NB4 (cell line): ENCODE measurements at regions not wholly inside any gene's neighbourhood (a gene's known extent, or its start where the extent isn't known, plus 50 kb on each side); places are given as distances from the start of the nearest gene placed in this dataset.

Source experiments
- DNase-seq: peaks from one replicate; pipeline ENCODE4 v3.0.0; 2010; ENCODE audit warnings: low read depth
- H3K4me3 ChIP-seq: one replicate; pipeline ENCODE4 v1.5.1; 2011; ENCODE audit warnings: mild to moderate bottlenecking, low read depth, low read length, moderate library complexity
- MYC ChIP-seq: IDR thresholded peaks from 2 replicates; pipeline ENCODE4 v1.6.1; 2011; ENCODE audit warnings: low read depth, low read length
- POLR2A ChIP-seq: IDR thresholded peaks from 2 replicates; pipeline ENCODE4 v1.6.1; 2011; ENCODE audit warnings: mild to moderate bottlenecking; ENCODE audit not compliant: insufficient read length; ENCODE audit errors: extremely low read depth
- TF ChIP-seq, protein P1 (sequence below): IDR thresholded peaks from one replicate; pipeline ENCODE4 v1.5.1; 2012; ENCODE audit warnings: low read depth, low read length
- TF ChIP-seq, protein P2 (sequence below): IDR thresholded peaks from 2 replicates; pipeline ENCODE4 v1.6.1; 2011; ENCODE audit warnings: low read depth, low read length

DNA sequence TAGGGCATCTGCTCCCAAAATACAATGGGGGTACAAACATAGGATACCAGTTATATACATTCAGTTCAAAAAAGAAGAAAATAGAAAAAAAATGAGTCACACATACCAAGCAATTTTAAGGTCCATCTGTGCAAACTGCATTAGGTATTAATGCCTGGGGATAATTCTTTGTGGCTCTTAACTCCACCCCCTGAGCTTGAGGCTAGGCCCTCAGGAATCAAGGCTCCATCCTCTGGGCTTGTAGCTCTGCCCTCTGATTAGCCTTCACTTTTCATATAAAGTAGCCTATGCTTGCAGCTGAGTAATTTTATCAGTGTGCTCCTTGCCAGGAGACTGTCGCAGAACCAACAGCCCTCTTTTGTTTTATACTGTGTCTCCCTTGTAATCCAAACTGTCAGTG lies 69.9 kb upstream of the BACE2 start:
- TF ChIP-seq POLR2A (no peak), MYC (no peak)
- TF ChIP-seq, protein P1, sequence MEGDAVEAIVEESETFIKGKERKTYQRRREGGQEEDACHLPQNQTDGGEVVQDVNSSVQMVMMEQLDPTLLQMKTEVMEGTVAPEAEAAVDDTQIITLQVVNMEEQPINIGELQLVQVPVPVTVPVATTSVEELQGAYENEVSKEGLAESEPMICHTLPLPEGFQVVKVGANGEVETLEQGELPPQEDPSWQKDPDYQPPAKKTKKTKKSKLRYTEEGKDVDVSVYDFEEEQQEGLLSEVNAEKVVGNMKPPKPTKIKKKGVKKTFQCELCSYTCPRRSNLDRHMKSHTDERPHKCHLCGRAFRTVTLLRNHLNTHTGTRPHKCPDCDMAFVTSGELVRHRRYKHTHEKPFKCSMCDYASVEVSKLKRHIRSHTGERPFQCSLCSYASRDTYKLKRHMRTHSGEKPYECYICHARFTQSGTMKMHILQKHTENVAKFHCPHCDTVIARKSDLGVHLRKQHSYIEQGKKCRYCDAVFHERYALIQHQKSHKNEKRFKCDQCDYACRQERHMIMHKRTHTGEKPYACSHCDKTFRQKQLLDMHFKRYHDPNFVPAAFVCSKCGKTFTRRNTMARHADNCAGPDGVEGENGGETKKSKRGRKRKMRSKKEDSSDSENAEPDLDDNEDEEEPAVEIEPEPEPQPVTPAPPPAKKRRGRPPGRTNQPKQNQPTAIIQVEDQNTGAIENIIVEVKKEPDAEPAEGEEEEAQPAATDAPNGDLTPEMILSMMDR = no peak
- TF ChIP-seq, protein P2, sequence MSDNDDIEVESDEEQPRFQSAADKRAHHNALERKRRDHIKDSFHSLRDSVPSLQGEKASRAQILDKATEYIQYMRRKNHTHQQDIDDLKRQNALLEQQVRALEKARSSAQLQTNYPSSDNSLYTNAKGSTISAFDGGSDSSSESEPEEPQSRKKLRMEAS = no peak
- no peak overlapping the region for H3K4me3 ChIP-seq
- DNase-seq = no peak

DNA sequence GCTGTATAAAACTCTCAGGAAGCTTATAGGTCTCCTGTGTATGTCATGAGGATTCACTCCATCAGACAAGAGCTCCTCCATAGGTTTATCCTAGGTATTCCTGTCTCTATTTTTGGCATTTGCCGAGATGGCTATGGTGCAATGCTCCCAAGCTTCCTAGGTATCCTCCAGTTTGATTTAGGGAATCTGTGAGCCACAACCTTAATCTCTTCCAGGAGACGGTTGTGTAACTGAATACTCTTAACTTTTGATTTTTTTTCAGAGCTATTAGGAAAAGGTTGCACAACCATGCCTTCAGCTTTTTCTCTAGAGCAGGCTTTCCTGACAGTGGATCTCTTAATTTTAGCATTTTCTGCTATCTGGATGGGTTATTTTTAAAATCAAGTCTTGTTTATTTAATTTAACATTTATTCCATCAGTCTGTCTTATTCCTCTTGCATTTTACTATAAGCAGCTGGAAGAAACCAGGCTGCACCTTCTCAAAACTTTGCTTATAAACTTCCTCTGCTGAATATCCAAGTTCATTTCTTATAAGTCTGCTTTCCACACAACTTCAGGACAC lies 69.4 kb upstream of the BACE2 start:
- TF ChIP-seq, protein P2 = no peak
- H3K4me3 ChIP-seq = no peak overlapping the region

DNA sequence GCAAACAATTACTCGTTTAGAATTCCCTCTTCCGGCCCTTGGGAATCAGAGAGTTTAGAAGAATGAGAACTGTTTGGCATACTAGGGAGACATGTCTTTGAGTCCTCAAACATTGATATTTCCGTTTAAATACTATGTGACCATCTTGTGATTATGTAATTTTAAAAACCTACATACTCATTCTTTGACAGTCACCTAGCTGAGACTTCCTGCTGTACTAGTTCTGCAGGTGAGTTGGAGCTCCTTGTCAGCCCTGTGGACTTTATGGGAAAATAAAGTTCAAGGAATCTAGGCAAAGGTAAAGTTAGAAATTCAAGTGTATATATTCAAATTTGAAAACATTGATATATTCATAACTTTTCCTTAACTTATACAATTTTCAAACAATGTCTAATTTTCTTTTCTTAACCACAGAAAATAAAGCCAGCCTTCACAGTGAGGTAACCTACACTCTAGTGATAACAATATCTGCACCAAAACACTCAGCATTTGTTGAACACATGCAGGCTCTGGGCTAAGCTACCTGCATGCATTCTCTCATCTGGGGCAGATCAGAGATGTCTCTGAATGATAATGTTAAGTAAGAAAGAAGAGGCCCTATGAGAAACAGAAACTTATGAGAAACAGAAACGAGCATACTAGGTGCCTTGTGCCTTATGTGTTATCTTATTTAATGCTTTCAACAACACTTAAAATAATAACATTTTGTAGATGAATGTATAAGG lies 67.0 kb upstream of the BACE2 start:
- TF ChIP-seq, protein P2 = no peak
- DNase-seq = no peak

More for the DNA sequence above, 69.4 kb upstream of the BACE2 start:
- DNase-seq = no peak

DNA sequence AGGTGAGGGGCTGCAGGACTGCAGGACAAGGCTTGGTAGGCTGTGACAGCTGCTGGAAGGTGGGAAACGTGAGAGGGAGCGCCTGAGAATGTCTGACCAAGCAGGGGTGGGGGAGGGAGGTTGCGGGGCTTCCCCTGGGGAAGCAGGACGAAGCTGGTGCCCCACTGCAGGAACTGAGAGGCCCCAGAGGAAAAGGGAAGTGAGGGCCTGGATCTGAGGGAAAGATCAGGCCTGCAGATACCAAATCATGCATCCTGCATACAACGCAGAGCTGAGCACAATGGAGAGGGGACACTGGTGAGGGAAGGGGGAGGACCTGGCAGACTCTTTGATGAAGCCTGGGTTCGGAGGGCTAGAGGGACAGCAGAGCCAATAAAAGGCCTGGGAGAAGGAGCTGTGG lies 65.7 kb upstream of the BACE2 start:
- peak; percentile 2 for DNase-seq
- no peak overlapping the region for H3K4me3 ChIP-seq
- TF ChIP-seq, protein P1 = no peak
- no peak for TF ChIP-seq POLR2A
- TF ChIP-seq, protein P2 = no peak
- no peak for TF ChIP-seq MYC

More for the DNA sequence above, 67.0 kb upstream of the BACE2 start:
- H3K4me3 ChIP-seq = no peak overlapping the region

DNA sequence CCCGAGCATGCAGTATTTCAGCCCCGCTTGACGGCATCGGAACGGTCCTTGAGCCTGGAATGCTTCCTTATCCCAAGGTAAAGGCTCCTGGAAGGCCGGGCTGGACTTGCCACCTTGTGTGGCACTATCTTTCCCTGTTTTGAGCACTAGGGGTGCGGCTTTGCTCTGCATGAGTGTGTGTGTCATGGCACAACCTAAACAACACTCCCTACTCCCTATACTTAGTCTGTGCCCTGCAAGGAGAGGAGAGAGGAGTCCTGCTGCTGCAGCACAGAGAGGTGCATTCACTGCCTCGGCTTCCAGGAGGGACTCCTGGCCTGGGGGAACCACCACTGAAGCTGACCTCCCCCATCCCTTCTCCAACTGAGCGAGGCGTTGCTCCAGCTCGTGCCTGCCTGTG lies 60.4 kb upstream of the BACE2 start:
- TF ChIP-seq, protein P1 = no peak
- TF ChIP-seq POLR2A (no peak), MYC (no peak)
- TF ChIP-seq, protein P2 = no peak
- no peak for DNase-seq
- no peak overlapping the region for H3K4me3 ChIP-seq

DNA sequence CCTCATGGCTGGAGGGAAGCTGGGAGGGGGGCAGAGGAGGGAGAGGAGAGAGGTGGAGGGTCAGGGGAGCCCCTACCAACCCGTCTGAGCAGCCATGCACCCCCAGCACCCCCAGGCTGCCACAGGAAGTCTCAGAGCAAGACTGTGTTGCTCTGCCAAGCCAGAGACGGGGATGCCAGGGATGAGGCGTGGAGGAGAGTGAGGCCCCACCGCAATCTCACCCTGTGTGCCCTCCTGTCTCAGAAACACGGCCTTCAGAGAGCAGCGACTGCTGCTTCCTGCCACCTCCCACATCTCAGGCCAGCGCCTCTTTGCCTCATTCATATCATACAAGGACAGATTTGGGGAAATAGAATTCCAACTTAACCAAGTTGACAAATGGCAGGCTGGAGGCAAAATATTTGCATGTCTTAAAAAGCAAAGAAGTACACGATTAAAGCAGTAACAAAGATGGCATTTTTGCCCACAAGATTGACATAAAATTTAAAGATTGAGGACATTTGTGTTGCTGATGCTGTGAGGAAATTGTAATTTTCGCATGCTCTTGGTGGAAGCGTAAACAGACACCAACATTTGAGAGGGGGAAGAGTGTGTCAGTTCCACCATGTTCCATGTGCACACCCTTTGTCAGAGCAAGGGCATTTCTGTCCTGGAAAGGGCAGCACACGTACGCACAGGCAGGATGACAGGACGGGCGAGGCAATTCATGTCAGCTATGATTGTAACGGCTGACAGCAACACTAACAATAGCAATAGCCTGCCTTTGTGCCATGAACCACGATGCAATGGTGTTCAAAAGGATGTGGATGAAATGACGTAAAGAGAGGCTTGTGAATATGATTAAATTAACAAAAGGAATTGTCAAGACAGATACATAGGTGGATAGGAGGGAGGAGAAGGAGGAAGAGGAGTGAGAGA lies 59.0 kb upstream of the BACE2 start:
- TF ChIP-seq, protein P2 = no peak
- TF ChIP-seq POLR2A (no peak), MYC (no peak)
- TF ChIP-seq, protein P1 = no peak
- no peak for DNase-seq
- H3K4me3 ChIP-seq = no peak overlapping the region
